HAP-1 (cell line): ENCODE measurements at regions not wholly inside any gene's neighbourhood (a gene's known extent, or its start where the extent isn't known, plus 50 kb on each side); places are given as distances from the start of the nearest gene placed in this dataset.
A peak's percentile ranks its signal among the peaks of the same experiment; 100 is the strongest.
"Not testable (repeated sequence)": the region's sequence is repeated elsewhere in the genome, so short reads cannot be mapped to it uniquely, and the experiment has no call there.

Source experiments
- DNase-seq, 2 experiments: peaks; one replicate each; pipeline ENCODE4 v3.0.0-alpha.2; 2016 to 2020; ENCODE audit warnings: low spot score in 2 of 2
- H3K27me3 ChIP-seq: fragments of 250-450 bp; sonication (Bioruptor Pico); 2 replicates; pipeline ENCODE4 v1.5.1; 2020; ENCODE audit warnings: low read depth, mild to moderate bottlenecking, moderate library complexity
- H3K36me3 ChIP-seq: fragments of 250-450 bp; sonication (Bioruptor Pico); replicated peaks from 2 replicates; pipeline ENCODE4 v1.5.1; 2020; ENCODE audit warnings: mild to moderate bottlenecking
- H3K4me1 ChIP-seq: fragments of 250-450 bp; sonication (Bioruptor Pico); 2 replicates; pipeline ENCODE4 v1.5.1; 2020; ENCODE audit warnings: mild to moderate bottlenecking
- H3K4me3 ChIP-seq: fragments of 250-450 bp; sonication (Bioruptor Pico); 2 replicates; pipeline ENCODE4 v1.5.1; 2020; ENCODE audit warnings: mild to moderate bottlenecking, moderate library complexity
- H3K9me3 ChIP-seq: fragments of 250-450 bp; sonication (Bioruptor Pico); 2 replicates; pipeline ENCODE4 v1.5.1; 2020; ENCODE audit warnings: mild to moderate bottlenecking, moderate library complexity
- in situ Hi-C: fragments of 300-500 bp; cut with MboI; formaldehyde crosslinking; loops from 3 replicates; pipeline ENCODE4 v1.14.3; 2020; ENCODE audit warnings: low sequenced_read_pairs, inconsistent platforms, mixed read lengths

GRCh38 chr13:26872525-26873385, 112.2 kb upstream of the GPR12 start:
- no peaks in the 10 kb centered on the region; the same call in 1 of the 2 replicates for H3K9me3 ChIP-seq
- in situ Hi-C loops, result loop anchor here (5.0 kb wide), 1 partner anchor 165 kb away; no protein-coding TSS in a partner anchor
- no peaks in the 10 kb centered on the region for H3K36me3 ChIP-seq
- H3K27me3 ChIP-seq, result no peaks in the 10 kb centered on the region
- no peaks in the 10 kb centered on the region for H3K4me1 ChIP-seq
- no peak overlapping the region for H3K4me3 ChIP-seq
- DNase-seq, result peak; percentile 17 to 81

GRCh38 chr13:26867451-26868091, 107.0 kb upstream of the GPR12 start:
- no peak overlapping the region for H3K4me3 ChIP-seq
- in situ Hi-C loops, result no loop called here
- H3K9me3 ChIP-seq, result no peaks in the 10 kb centered on the region
- H3K27me3 ChIP-seq, result no peaks in the 10 kb centered on the region
- H3K36me3 ChIP-seq, result no peaks in the 10 kb centered on the region
- no peaks in the 10 kb centered on the region for H3K4me1 ChIP-seq
- DNase-seq, result peak in 1 of 2 experiments; percentile 51

GRCh38 chr13:26864576-26864975, 104.0 kb upstream of the GPR12 start:
- Histone ChIP-seq H3K36me3 (no peaks in the 10 kb centered on the region), H3K27me3 (no peaks in the 10 kb centered on the region), H3K4me3 (no peak overlapping the region), H3K4me1 (no peaks in the 10 kb centered on the region), H3K9me3 (no peaks in the 10 kb centered on the region)
- no peak for DNase-seq
- in situ Hi-C loops, result no loop called here

GRCh38 chr13:26861941-26862340, 101.4 kb upstream of the GPR12 start:
- H3K4me1 ChIP-seq, result no peaks in the 10 kb centered on the region
- H3K4me3 ChIP-seq, result no peak overlapping the region
- no peak for DNase-seq
- no peaks in the 10 kb centered on the region for H3K9me3 ChIP-seq
- in situ Hi-C loops, result no loop called here
- no peaks in the 10 kb centered on the region for H3K27me3 ChIP-seq
- no peaks in the 10 kb centered on the region for H3K36me3 ChIP-seq

GRCh38 chr13:26855921-26856320, 95.3 kb upstream of the GPR12 start:
- in situ Hi-C loops, result no loop called here

GRCh38 chr13:26855071-26855470, 94.5 kb upstream of the GPR12 start:
- Histone ChIP-seq H3K36me3 (no peaks in the 10 kb centered on the region), H3K9me3 (no peaks in the 10 kb centered on the region), H3K4me3 (no peak overlapping the region), H3K4me1 (0 out of 2 replicates have a peak, but pooled peaks cover 1% of the 10 kb centered on the region), H3K27me3 (peaks cover 2% of the 10 kb centered on the region; the same call in 1 of the 2 replicates)
- DNase-seq, result no peak
- in situ Hi-C loops, result no loop called here

More at GRCh38 chr13:26855921-26856320, 95.3 kb upstream of the GPR12 start:
- H3K4me3 ChIP-seq, result no peak overlapping the region
- H3K27me3 ChIP-seq, result peaks cover 2% of the 10 kb centered on the region; the same call in 1 of the 2 replicates
- H3K4me1 ChIP-seq, result no peaks in the 10 kb centered on the region
- H3K9me3 ChIP-seq, result no peaks in the 10 kb centered on the region
- no peaks in the 10 kb centered on the region for H3K36me3 ChIP-seq
- DNase-seq, result no peak

- Histone ChIP-seq H3K4me1 (0 out of 2 replicates have a peak, but pooled peaks cover 2% of the 10 kb centered on the region), H3K27me3 (peaks cover 2% of the 10 kb centered on the region; the same call in 1 of the 2 replicates), H3K9me3 (no peaks in the 10 kb centered on the region), H3K36me3 (no peaks in the 10 kb centered on the region), H3K4me3 (no peak overlapping the region)
- DNase-seq, result no peak
- in situ Hi-C loops, result no loop called here
Observed at GRCh38 chr13:26853323-26853722, 92.7 kb upstream of the GPR12 start.

- DNase-seq, result peak in 1 of 2 experiments; percentile 24
- H3K27me3 ChIP-seq, result no peaks in the 10 kb centered on the region
- H3K4me3 ChIP-seq, result no peak overlapping the region
- in situ Hi-C loops, result no loop called here
- no peaks in the 10 kb centered on the region for H3K36me3 ChIP-seq
- H3K9me3 ChIP-seq, result no peaks in the 10 kb centered on the region
- 0 out of 2 replicates have a peak, but pooled peaks cover 2% of the 10 kb centered on the region for H3K4me1 ChIP-seq
Observed at GRCh38 chr13:26847281-26847680, 86.7 kb upstream of the GPR12 start.

GRCh38 chr13:26845063-26845462, 84.5 kb upstream of the GPR12 start:
- H3K27me3 ChIP-seq, DNase-seq, in situ Hi-C loops, H3K4me3 ChIP-seq, H3K9me3 ChIP-seq, H3K4me1 ChIP-seq, H3K36me3 ChIP-seq: not testable (repeated sequence)

GRCh38 chr13:26839682-26840081, 79.1 kb upstream of the GPR12 start:
- no peaks in the 10 kb centered on the region for H3K4me1 ChIP-seq
- H3K36me3 ChIP-seq, result no peaks in the 10 kb centered on the region
- DNase-seq, result no peak
- in situ Hi-C loops, result no loop called here
- H3K9me3 ChIP-seq, result no peaks in the 10 kb centered on the region
- peaks cover 3% of the 10 kb centered on the region; the same call in 1 of the 2 replicates for H3K27me3 ChIP-seq
- H3K4me3 ChIP-seq, result no peak overlapping the region

GRCh38 chr13:26838821-26839220, 78.2 kb upstream of the GPR12 start:
- Histone ChIP-seq H3K36me3 (no peaks in the 10 kb centered on the region), H3K4me1 (no peaks in the 10 kb centered on the region), H3K4me3 (no peak overlapping the region), H3K9me3 (no peaks in the 10 kb centered on the region), H3K27me3 (peaks cover 3% of the 10 kb centered on the region; the same call in 1 of the 2 replicates)
- in situ Hi-C loops, result no loop called here
- DNase-seq, result no peak

GRCh38 chr13:26837997-26838396, 77.4 kb upstream of the GPR12 start:
- no peaks in the 10 kb centered on the region for H3K4me1 ChIP-seq
- in situ Hi-C loops, result no loop called here

GRCh38 chr13:26837102-26837501, 76.5 kb upstream of the GPR12 start:
- Histone ChIP-seq H3K27me3 (peaks cover 3% of the 10 kb centered on the region; the same call in 1 of the 2 replicates), H3K36me3 (no peaks in the 10 kb centered on the region), H3K4me3 (no peak overlapping the region), H3K4me1 (no peaks in the 10 kb centered on the region), H3K9me3 (no peaks in the 10 kb centered on the region)
- in situ Hi-C loops, result no loop called here
- DNase-seq, result no peak

More at GRCh38 chr13:26837997-26838396, 77.4 kb upstream of the GPR12 start:
- Histone ChIP-seq H3K27me3 (peaks cover 3% of the 10 kb centered on the region; the same call in 1 of the 2 replicates), H3K9me3 (no peaks in the 10 kb centered on the region), H3K4me3 (no peak overlapping the region), H3K36me3 (no peaks in the 10 kb centered on the region)
- no peak for DNase-seq

GRCh38 chr13:26836626-26837025, 76.0 kb upstream of the GPR12 start:
- no peaks in the 10 kb centered on the region for H3K4me1 ChIP-seq
- in situ Hi-C loops, result no loop called here
- peak in 1 of 2 experiments; percentile 8 for DNase-seq
- no peak overlapping the region for H3K4me3 ChIP-seq
- H3K27me3 ChIP-seq, result peaks cover 3% of the 10 kb centered on the region; the same call in 1 of the 2 replicates
- H3K36me3 ChIP-seq, result no peaks in the 10 kb centered on the region
- H3K9me3 ChIP-seq, result no peaks in the 10 kb centered on the region
